ENCODE measurements at regions not wholly inside any gene's neighbourhood (a gene's known extent, or its start where the extent isn't known, plus 50 kb on each side); places are given as distances from the start of the nearest gene placed in this dataset.

GRCh38 chr4:53782458-53782845, 191.2 kb upstream of the LNX1 start:
- POLR2A ChIA-PET: no interaction called here
- peaks cover 7 to 8% of the 10 kb centered on the region in 2 donors for H3K27me3 Mint-ChIP-seq
- Histone ChIP-seq H3K4me1 (ENCODE audit: insufficient read depth, low read length) (no peaks in the 10 kb centered on the region), H3K27ac (ENCODE audit: low read depth, low read length) (no peak overlapping the region), H3K4me3 (ENCODE audit: low read length) (no peak overlapping the region), H3K36me3 (ENCODE audit: insufficient read depth, low read length) (no peaks in the 10 kb centered on the region), H3K27me3 (ENCODE audit: insufficient read depth, low read length, poor library complexity, severe bottlenecking) (no peaks in the 10 kb centered on the region), H3K9me3 (ENCODE audit: low read length) (no peaks in the 10 kb centered on the region)
- no peak overlapping the region for H3K27ac Mint-ChIP-seq
- H3K4me3 Mint-ChIP-seq: no peak overlapping the region
- H3K4me1 Mint-ChIP-seq: no peaks in the 10 kb centered on the region
- no peaks in the 10 kb centered on the region for H3K36me3 Mint-ChIP-seq
- CTCF ChIA-PET: no interaction called here
- no peak for DNase-seq
- peaks cover 0 to 3% (median 0%) of the 10 kb centered on the region in 5 donors for H3K9me3 Mint-ChIP-seq

- peaks cover 7 to 8% of the 10 kb centered on the region in 2 donors for H3K27me3 Mint-ChIP-seq
- no peak overlapping the region for H3K4me3 Mint-ChIP-seq
- H3K9me3 Mint-ChIP-seq: peaks cover 0 to 3% (median 0%) of the 10 kb centered on the region in 5 donors
- no peak overlapping the region for H3K27ac ChIP-seq (ENCODE audit: low read depth, low read length)
- no peak for DNase-seq
- no peaks in the 10 kb centered on the region for H3K9me3 ChIP-seq (ENCODE audit: low read length)
- POLR2A ChIA-PET: no interaction called here
- no peaks in the 10 kb centered on the region for H3K36me3 ChIP-seq (ENCODE audit: insufficient read depth, low read length)
- no peaks in the 10 kb centered on the region for H3K4me1 ChIP-seq (ENCODE audit: insufficient read depth, low read length)
- CTCF ChIA-PET: no interaction called here
- H3K4me1 Mint-ChIP-seq: no peaks in the 10 kb centered on the region
- H3K27ac Mint-ChIP-seq: no peak overlapping the region
- H3K4me3 ChIP-seq (ENCODE audit: low read length): no peak overlapping the region
- no peaks in the 10 kb centered on the region for H3K36me3 Mint-ChIP-seq
- no peaks in the 10 kb centered on the region for H3K27me3 ChIP-seq (ENCODE audit: insufficient read depth, low read length, poor library complexity, severe bottlenecking)
Observed at GRCh38 chr4:53781629-53782457, 190.6 kb upstream of the LNX1 start.

GRCh38 chr4:53780736-53781400, 189.6 kb upstream of the LNX1 start:
- no peaks in the 10 kb centered on the region for H3K4me1 Mint-ChIP-seq
- H3K27me3 ChIP-seq (ENCODE audit: insufficient read depth, low read length, poor library complexity, severe bottlenecking): no peaks in the 10 kb centered on the region
- CTCF ChIA-PET: no interaction called here

GRCh38 chr4:53779025-53779424, 187.7 kb upstream of the LNX1 start:
- Histone ChIP-seq H3K27ac (ENCODE audit: low read depth, low read length) (no peak overlapping the region), H3K4me1 (ENCODE audit: insufficient read depth, low read length) (no peaks in the 10 kb centered on the region), H3K36me3 (ENCODE audit: insufficient read depth, low read length) (no peaks in the 10 kb centered on the region), H3K4me3 (ENCODE audit: low read length) (no peak overlapping the region), H3K9me3 (ENCODE audit: low read length) (no peaks in the 10 kb centered on the region), H3K27me3 (ENCODE audit: insufficient read depth, low read length, poor library complexity, severe bottlenecking) (no peaks in the 10 kb centered on the region)
- Mint-ChIP-seq H3K27me3 (peaks cover 0 to 7% of the 10 kb centered on the region in 2 donors), H3K27ac (no peak overlapping the region), H3K4me1 (no peaks in the 10 kb centered on the region), H3K4me3 (no peak overlapping the region), H3K36me3 (no peaks in the 10 kb centered on the region), H3K9me3 (peaks cover 0 to 3% (median 0%) of the 10 kb centered on the region in 5 donors)
- ChIA-PET POLR2A (no interaction called here), CTCF (no interaction called here)
- DNase-seq: no peak

More at GRCh38 chr4:53780736-53781400, 189.6 kb upstream of the LNX1 start:
- no peak overlapping the region for H3K4me3 ChIP-seq (ENCODE audit: low read length)
- H3K9me3 ChIP-seq (ENCODE audit: low read length): no peaks in the 10 kb centered on the region
- Mint-ChIP-seq H3K9me3 (peaks cover 0 to 3% (median 0%) of the 10 kb centered on the region in 5 donors), H3K4me3 (no peak overlapping the region), H3K36me3 (no peaks in the 10 kb centered on the region), H3K27me3 (peaks cover 7 to 8% of the 10 kb centered on the region in 2 donors), H3K27ac (no peak overlapping the region)
- H3K27ac ChIP-seq (ENCODE audit: low read depth, low read length): no peak overlapping the region
- no peaks in the 10 kb centered on the region for H3K36me3 ChIP-seq (ENCODE audit: insufficient read depth, low read length)
- POLR2A ChIA-PET: no interaction called here
- no peaks in the 10 kb centered on the region for H3K4me1 ChIP-seq (ENCODE audit: insufficient read depth, low read length)
- no peak for DNase-seq

- H3K4me3 ChIP-seq (ENCODE audit: low read length): no peak overlapping the region
- no peaks in the 10 kb centered on the region for H3K4me1 ChIP-seq (ENCODE audit: insufficient read depth, low read length)
- POLR2A ChIA-PET: no interaction called here
- H3K4me1 Mint-ChIP-seq: no peaks in the 10 kb centered on the region
- H3K4me3 Mint-ChIP-seq: no peak overlapping the region
- H3K9me3 ChIP-seq (ENCODE audit: low read length): no peaks in the 10 kb centered on the region
- no peaks in the 10 kb centered on the region for H3K36me3 ChIP-seq (ENCODE audit: insufficient read depth, low read length)
- CTCF ChIA-PET: no interaction called here
- H3K27me3 Mint-ChIP-seq: peaks cover 0 to 2% of the 10 kb centered on the region in 2 donors
- H3K27ac ChIP-seq (ENCODE audit: low read depth, low read length): no peak overlapping the region
- DNase-seq: no peak
- no peaks in the 10 kb centered on the region for H3K36me3 Mint-ChIP-seq
- H3K9me3 Mint-ChIP-seq: no peaks in the 10 kb centered on the region
- H3K27me3 ChIP-seq (ENCODE audit: insufficient read depth, low read length, poor library complexity, severe bottlenecking): no peaks in the 10 kb centered on the region
- H3K27ac Mint-ChIP-seq: no peak overlapping the region
Observed at GRCh38 chr4:53778155-53778554, 186.9 kb upstream of the LNX1 start.

GRCh38 chr4:53777244-53777984, 186.1 kb upstream of the LNX1 start:
- H3K27me3 Mint-ChIP-seq: peaks cover 0 to 2% of the 10 kb centered on the region in 2 donors
- Histone ChIP-seq H3K27ac (ENCODE audit: low read depth, low read length) (no peak overlapping the region), H3K36me3 (ENCODE audit: insufficient read depth, low read length) (no peaks in the 10 kb centered on the region), H3K4me3 (ENCODE audit: low read length) (no peak overlapping the region), H3K4me1 (ENCODE audit: insufficient read depth, low read length) (no peaks in the 10 kb centered on the region), H3K27me3 (ENCODE audit: insufficient read depth, low read length, poor library complexity, severe bottlenecking) (no peaks in the 10 kb centered on the region), H3K9me3 (ENCODE audit: low read length) (no peaks in the 10 kb centered on the region)
- ChIA-PET POLR2A (no interaction called here), CTCF (no interaction called here)
- no peak for DNase-seq
- H3K4me1 Mint-ChIP-seq: no peaks in the 10 kb centered on the region
- no peak overlapping the region for H3K4me3 Mint-ChIP-seq
- no peak overlapping the region for H3K27ac Mint-ChIP-seq
- H3K9me3 Mint-ChIP-seq: no peaks in the 10 kb centered on the region
- H3K36me3 Mint-ChIP-seq: no peaks in the 10 kb centered on the region

- H3K4me3 ChIP-seq (ENCODE audit: low read length): no peak overlapping the region
- H3K36me3 ChIP-seq (ENCODE audit: insufficient read depth, low read length): no peaks in the 10 kb centered on the region
- Mint-ChIP-seq H3K4me1 (no peaks in the 10 kb centered on the region), H3K9me3 (no peaks in the 10 kb centered on the region), H3K27me3 (peaks cover 0 to 2% of the 10 kb centered on the region in 2 donors), H3K4me3 (no peak overlapping the region), H3K36me3 (no peaks in the 10 kb centered on the region), H3K27ac (no peak overlapping the region)
- POLR2A ChIA-PET: no interaction called here
- no peaks in the 10 kb centered on the region for H3K27me3 ChIP-seq (ENCODE audit: insufficient read depth, low read length, poor library complexity, severe bottlenecking)
- no peaks in the 10 kb centered on the region for H3K4me1 ChIP-seq (ENCODE audit: insufficient read depth, low read length)
- H3K9me3 ChIP-seq (ENCODE audit: low read length): no peaks in the 10 kb centered on the region
- no peak for DNase-seq
- CTCF ChIA-PET: no interaction called here
- no peak overlapping the region for H3K27ac ChIP-seq (ENCODE audit: low read depth, low read length)
Observed at GRCh38 chr4:53776141-53776540, 184.9 kb upstream of the LNX1 start.

- no peak overlapping the region for H3K4me3 Mint-ChIP-seq
- CTCF ChIA-PET: no interaction called here
Observed at GRCh38 chr4:53775381-53775780, 184.1 kb upstream of the LNX1 start.

More at GRCh38 chr4:53775381-53775780, 184.1 kb upstream of the LNX1 start:
- no peaks in the 10 kb centered on the region for H3K4me1 Mint-ChIP-seq
- Histone ChIP-seq H3K9me3 (ENCODE audit: low read length) (no peaks in the 10 kb centered on the region), H3K27ac (ENCODE audit: low read depth, low read length) (no peak overlapping the region), H3K4me1 (ENCODE audit: insufficient read depth, low read length) (no peaks in the 10 kb centered on the region), H3K36me3 (ENCODE audit: insufficient read depth, low read length) (no peaks in the 10 kb centered on the region), H3K27me3 (ENCODE audit: insufficient read depth, low read length, poor library complexity, severe bottlenecking) (no peaks in the 10 kb centered on the region), H3K4me3 (ENCODE audit: low read length) (no peak overlapping the region)
- no peak overlapping the region for H3K27ac Mint-ChIP-seq
- H3K27me3 Mint-ChIP-seq: no peaks in the 10 kb centered on the region
- POLR2A ChIA-PET: no interaction called here
- no peaks in the 10 kb centered on the region for H3K9me3 Mint-ChIP-seq
- no peak for DNase-seq
- H3K36me3 Mint-ChIP-seq: no peaks in the 10 kb centered on the region
